ENCODE measurements at regions not wholly inside any gene's neighbourhood (a gene's known extent, or its start where the extent isn't known, plus 50 kb on each side); places are given as distances from the start of the nearest gene placed in this dataset.

DNA sequence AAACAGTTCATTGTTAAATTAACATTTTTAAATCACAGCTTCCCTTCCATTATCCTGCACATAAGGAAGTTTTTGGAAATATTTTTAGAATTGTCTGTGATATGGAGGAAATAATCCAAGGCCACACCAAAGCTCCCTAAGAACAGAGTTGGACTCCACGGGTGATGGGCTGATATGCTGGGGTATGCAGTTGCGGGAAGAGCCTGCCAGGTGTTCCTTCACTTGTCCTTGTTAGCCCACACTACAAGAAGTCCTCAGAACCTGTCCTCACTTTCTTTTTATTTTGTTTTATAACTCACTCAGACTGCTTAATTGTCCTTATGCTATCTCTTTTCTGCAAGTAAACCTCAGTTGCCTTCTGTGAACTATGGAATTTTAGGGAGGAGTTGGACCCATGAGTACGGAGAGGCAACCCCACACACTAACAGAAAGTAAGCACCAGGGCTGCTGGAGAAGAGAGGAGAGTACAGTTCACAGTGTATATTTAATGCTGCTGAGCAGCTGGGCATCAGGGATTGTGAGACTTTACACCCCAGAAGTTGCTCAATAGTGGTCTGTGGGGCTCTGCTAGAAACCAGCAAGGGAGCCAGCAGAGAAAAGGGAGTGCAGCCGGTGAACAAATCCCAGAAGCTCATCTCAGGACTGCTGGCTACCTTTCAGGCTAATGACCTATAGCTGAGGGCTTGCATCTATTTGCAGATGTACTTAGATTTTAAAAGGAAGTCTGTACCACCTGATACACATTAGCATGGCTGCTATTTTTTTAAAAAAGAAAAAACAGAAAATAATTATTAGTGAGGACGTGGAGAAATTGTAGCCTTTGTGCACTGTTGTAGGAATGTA lies 64.6 kb upstream of the FOXN2 start:
- no peak overlapping the region for H3K4me3 ChIP-seq (ENCODE audit: low read depth, low read length)
- no peak for TF ChIP-seq CTCF (IDR thresholded peaks at IDR 0.05; ENCODE audit: low read depth, low read length, missing control alignments)
- DNase-seq (ENCODE audit: low read depth), result no peak

- H3K4me3 ChIP-seq (ENCODE audit: low read depth, low read length), result no peak overlapping the region
Measured at GRCh38 chr2:48250474-48250844, 64.0 kb upstream of the FOXN2 start.

DNA sequence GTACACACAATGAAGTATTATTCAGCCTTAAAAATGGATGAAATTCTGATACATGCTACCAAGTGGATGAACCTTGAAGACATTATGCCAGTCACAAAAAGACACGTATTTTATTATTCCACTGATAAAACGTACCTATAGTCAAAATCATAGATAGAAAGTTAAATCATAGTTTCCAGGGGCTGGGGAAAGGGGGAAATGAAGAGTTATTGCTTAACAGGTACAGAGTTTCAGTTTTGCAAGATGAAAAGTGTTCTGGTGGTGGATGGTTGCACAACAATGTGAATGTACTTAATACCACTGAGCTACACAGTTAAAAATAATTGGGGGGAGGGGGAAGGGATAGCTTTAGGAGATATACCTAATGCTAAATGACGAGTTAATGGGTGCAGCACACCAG lies 63.5 kb upstream of the FOXN2 start:
- no peak for TF ChIP-seq CTCF (IDR thresholded peaks at IDR 0.05; ENCODE audit: low read depth, low read length, missing control alignments)
- no peak for DNase-seq (ENCODE audit: low read depth)
- no peak overlapping the region for H3K4me3 ChIP-seq (ENCODE audit: low read depth, low read length)

More at GRCh38 chr2:48250474-48250844, 64.0 kb upstream of the FOXN2 start:
- no peak for TF ChIP-seq CTCF (IDR thresholded peaks at IDR 0.05; ENCODE audit: low read depth, low read length, missing control alignments)
- no peak for DNase-seq (ENCODE audit: low read depth)

DNA sequence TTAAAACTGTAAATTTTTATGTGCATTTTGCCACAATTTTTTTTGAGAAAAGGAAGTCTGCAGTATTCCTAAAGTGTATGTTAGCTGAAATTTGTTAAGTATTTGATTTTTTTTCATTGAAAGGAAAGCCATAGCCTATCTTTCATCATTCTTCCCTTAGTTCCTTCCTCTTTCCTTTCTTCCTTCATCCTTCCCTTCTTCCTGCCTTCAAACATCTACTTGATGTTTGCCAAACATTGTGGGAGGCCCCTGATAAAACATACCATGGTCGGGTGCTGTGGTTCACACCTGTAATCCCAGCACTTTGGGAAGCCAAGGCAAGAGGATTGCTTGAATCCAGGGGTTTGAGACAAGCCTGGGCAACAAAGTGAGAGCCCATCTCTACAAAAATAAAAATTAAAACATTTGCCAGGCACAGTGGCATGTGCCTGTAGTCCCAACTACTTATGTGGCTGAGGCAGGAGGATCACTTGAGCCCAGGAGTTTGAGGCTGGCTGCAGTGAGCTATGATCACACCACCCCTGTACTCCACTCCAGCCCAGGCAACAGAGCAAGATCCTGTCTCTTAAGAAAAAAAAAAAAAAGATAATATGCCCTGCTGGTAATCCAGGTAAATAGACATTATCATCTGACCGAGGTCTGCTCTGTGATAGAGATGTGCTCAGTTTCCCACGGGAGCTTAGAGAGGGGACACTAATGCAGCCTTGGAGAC lies 62.9 kb upstream of the FOXN2 start:
- H3K4me3 ChIP-seq (ENCODE audit: low read depth, low read length), result no peak overlapping the region
- DNase-seq (ENCODE audit: low read depth), result no peak
- no peak for TF ChIP-seq CTCF (IDR thresholded peaks at IDR 0.05; ENCODE audit: low read depth, low read length, missing control alignments)

- no peak for TF ChIP-seq CTCF (IDR thresholded peaks at IDR 0.05; ENCODE audit: low read depth, low read length, missing control alignments)
- no peak for DNase-seq (ENCODE audit: low read depth)
- H3K4me3 ChIP-seq (ENCODE audit: low read depth, low read length), result no peak overlapping the region
Measured at GRCh38 chr2:48253301-48253700, 61.2 kb upstream of the FOXN2 start.

GRCh38 chr2:48254839-48255238 lies 59.6 kb upstream of the FOXN2 start:
- no peak for DNase-seq (ENCODE audit: low read depth)
- no peak for TF ChIP-seq CTCF (IDR thresholded peaks at IDR 0.05; ENCODE audit: low read depth, low read length, missing control alignments)
- no peak overlapping the region for H3K4me3 ChIP-seq (ENCODE audit: low read depth, low read length)
